Transverse colon (tissue), 4 donors: ENCODE measurements at regions not wholly inside any gene's neighbourhood (a gene's known extent, or its start where the extent isn't known, plus 50 kb on each side); places are given as distances from the start of the nearest gene placed in this dataset.

Experiments
- CTCF ChIP-seq, 5 experiments: fragments of 200-600 bp in 3 of 5; fragments of 450-650 bp in 2 of 5; sonication (generic) in 3 of 5; IDR thresholded peaks; 1 replicate in 2 of 5; 2 replicates in 3 of 5; pipeline ENCODE4 v1.5.1; 2016 to 2017; ENCODE audit warnings: antibody characterized with exemption in 5 of 5, inconsistent platforms in 3 of 5, mild to moderate bottlenecking in 2 of 5, moderate library complexity in 1 of 5
- EP300 ChIP-seq: sonication (generic); formaldehyde crosslinking; IDR thresholded peaks from one replicate; pipeline ENCODE4 v1.6.1; 2017; ENCODE audit warnings: antibody characterized with exemption, low read depth
- POLR2A ChIP-seq: fragments of 450-650 bp; IDR thresholded peaks from one replicate; pipeline ENCODE4 v1.6.1; 2016; ENCODE audit warnings: antibody characterized with exemption, mild to moderate bottlenecking, moderate library complexity
- POLR2AphosphoS5 ChIP-seq, 3 donors: sonication (generic); formaldehyde crosslinking; IDR thresholded peaks; one replicate each; pipeline ENCODE4 v1.6.1; 2016; ENCODE audit warnings: antibody characterized with exemption in 3 of 3

- TF ChIP-seq CTCF (IDR thresholded peaks at IDR 0.05): no peak
- no peak for TF ChIP-seq POLR2A
- TF ChIP-seq EP300: no peak
- TF ChIP-seq POLR2AphosphoS5 (IDR thresholded peaks at IDR 0.05): no peak
These were observed 77.3 kb upstream of the FERMT1 start for GRCh38 chr20:6200092-6200491.
